ENCODE measurements at regions not wholly inside any gene's neighbourhood (a gene's known extent, or its start where the extent isn't known, plus 50 kb on each side); places are given as distances from the start of the nearest gene placed in this dataset.

DNA sequence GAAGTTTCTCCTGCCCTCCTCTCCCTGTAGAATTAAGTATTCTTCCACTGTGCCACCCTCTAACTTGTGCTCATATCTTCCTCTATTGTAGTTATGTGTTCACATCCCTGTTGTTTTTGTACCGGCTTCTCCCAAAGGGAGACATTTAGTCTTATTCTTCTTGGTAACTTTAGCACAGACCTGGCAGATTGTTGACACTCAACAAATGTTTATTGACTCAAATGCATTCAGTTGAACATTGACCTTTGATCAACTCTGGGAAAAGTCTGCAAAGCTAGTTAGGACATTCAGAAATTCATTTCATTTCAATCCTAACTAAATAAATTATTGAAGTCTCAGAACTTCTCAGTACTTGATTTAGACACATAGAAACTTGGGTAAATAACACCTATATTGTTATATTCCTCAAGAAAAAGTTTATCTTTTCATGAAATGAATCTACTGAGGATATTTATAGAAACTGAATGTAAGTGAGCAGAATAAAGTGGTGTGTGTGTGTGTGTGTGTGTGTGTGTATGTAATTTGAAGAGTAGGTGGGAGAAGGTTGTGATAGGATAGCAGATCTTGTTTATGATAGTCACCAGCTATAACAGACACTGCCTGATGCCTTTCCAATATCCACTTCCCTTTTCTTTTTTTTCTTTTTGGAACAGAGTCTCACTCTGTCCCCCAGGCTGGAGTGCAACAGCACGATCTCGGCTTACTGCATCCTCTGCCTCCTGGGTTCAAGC, 872.4 kb upstream of the CXADR start:
- no peak for DNase-seq
- no peaks in the 10 kb centered on the region for H3K9me3 Mint-ChIP-seq (ENCODE audit: low read depth, unreplicated experiment)
- CTCF ChIA-PET, result interaction anchor here (0.9 kb wide), 1 partner anchor 85 kb away, joined by 3 read pairs; no protein-coding TSS in a partner anchor
- no peaks in the 10 kb centered on the region for H3K27me3 Mint-ChIP-seq (ENCODE audit: unreplicated experiment)
- intact Hi-C loops (cut with micrococcal nuclease; ENCODE audit: unreplicated experiment), result no loop called here
- H3K4me1 Mint-ChIP-seq (ENCODE audit: low read depth, unreplicated experiment), result no peaks in the 10 kb centered on the region
- no peak overlapping the region for H3K4me3 Mint-ChIP-seq (ENCODE audit: low read depth, unreplicated experiment)
- H3K36me3 Mint-ChIP-seq (ENCODE audit: insufficient read depth, unreplicated experiment), result no peaks in the 10 kb centered on the region
- TF ChIP-seq, protein P1, sequence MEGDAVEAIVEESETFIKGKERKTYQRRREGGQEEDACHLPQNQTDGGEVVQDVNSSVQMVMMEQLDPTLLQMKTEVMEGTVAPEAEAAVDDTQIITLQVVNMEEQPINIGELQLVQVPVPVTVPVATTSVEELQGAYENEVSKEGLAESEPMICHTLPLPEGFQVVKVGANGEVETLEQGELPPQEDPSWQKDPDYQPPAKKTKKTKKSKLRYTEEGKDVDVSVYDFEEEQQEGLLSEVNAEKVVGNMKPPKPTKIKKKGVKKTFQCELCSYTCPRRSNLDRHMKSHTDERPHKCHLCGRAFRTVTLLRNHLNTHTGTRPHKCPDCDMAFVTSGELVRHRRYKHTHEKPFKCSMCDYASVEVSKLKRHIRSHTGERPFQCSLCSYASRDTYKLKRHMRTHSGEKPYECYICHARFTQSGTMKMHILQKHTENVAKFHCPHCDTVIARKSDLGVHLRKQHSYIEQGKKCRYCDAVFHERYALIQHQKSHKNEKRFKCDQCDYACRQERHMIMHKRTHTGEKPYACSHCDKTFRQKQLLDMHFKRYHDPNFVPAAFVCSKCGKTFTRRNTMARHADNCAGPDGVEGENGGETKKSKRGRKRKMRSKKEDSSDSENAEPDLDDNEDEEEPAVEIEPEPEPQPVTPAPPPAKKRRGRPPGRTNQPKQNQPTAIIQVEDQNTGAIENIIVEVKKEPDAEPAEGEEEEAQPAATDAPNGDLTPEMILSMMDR (IDR thresholded peaks at IDR 0.05; ENCODE audit: unreplicated experiment), result no peak
- no TSS peak for BruUV-seq (replicated peaks)
- H3K27ac Mint-ChIP-seq (ENCODE audit: unreplicated experiment), result no peak overlapping the region

GRCh38 chr21:16642353-16642752, 870.5 kb upstream of the CXADR start:
- BruUV-seq (replicated peaks), result no TSS peak
- intact Hi-C loops (cut with micrococcal nuclease; ENCODE audit: unreplicated experiment), result no loop called here
- TF ChIP-seq, protein P1 (IDR thresholded peaks at IDR 0.05; ENCODE audit: unreplicated experiment), result no peak
- H3K36me3 Mint-ChIP-seq (ENCODE audit: insufficient read depth, unreplicated experiment), result no peaks in the 10 kb centered on the region
- H3K9me3 Mint-ChIP-seq (ENCODE audit: low read depth, unreplicated experiment), result no peaks in the 10 kb centered on the region
- H3K27me3 Mint-ChIP-seq (ENCODE audit: unreplicated experiment), result no peaks in the 10 kb centered on the region
- no peak overlapping the region for H3K4me3 Mint-ChIP-seq (ENCODE audit: low read depth, unreplicated experiment)
- CTCF ChIA-PET, result no interaction called here
- H3K27ac Mint-ChIP-seq (ENCODE audit: unreplicated experiment), result no peak overlapping the region
- no peak for DNase-seq
- H3K4me1 Mint-ChIP-seq (ENCODE audit: low read depth, unreplicated experiment), result no peaks in the 10 kb centered on the region

GRCh38 chr21:16644685-16645084, 868.2 kb upstream of the CXADR start:
- no peaks in the 10 kb centered on the region for H3K9me3 Mint-ChIP-seq (ENCODE audit: low read depth, unreplicated experiment)
- no peaks in the 10 kb centered on the region for H3K27me3 Mint-ChIP-seq (ENCODE audit: unreplicated experiment)
- no peak overlapping the region for H3K27ac Mint-ChIP-seq (ENCODE audit: unreplicated experiment)
- no peaks in the 10 kb centered on the region for H3K36me3 Mint-ChIP-seq (ENCODE audit: insufficient read depth, unreplicated experiment)
- no TSS peak for BruUV-seq (replicated peaks)
- TF ChIP-seq, protein P1 (IDR thresholded peaks at IDR 0.05; ENCODE audit: unreplicated experiment), result no peak
- no peak overlapping the region for H3K4me3 Mint-ChIP-seq (ENCODE audit: low read depth, unreplicated experiment)
- DNase-seq, result no peak
- CTCF ChIA-PET, result interaction anchor here (0.5 kb wide), 1 partner anchor 673 kb away, joined by 11 read pairs; no protein-coding TSS in a partner anchor
- H3K4me1 Mint-ChIP-seq (ENCODE audit: low read depth, unreplicated experiment), result peaks cover 6% of the 10 kb centered on the region
- intact Hi-C loops (cut with micrococcal nuclease; ENCODE audit: unreplicated experiment), result no loop called here

GRCh38 chr21:16650714-16651366, 862.0 kb upstream of the CXADR start:
- intact Hi-C loops (cut with micrococcal nuclease; ENCODE audit: unreplicated experiment), result no loop called here
- TF ChIP-seq, protein P1 (IDR thresholded peaks at IDR 0.05; ENCODE audit: unreplicated experiment), result no peak
- Mint-ChIP-seq H3K27ac (ENCODE audit: unreplicated experiment) (no peak overlapping the region), H3K9me3 (ENCODE audit: low read depth, unreplicated experiment) (no peaks in the 10 kb centered on the region), H3K4me1 (ENCODE audit: low read depth, unreplicated experiment) (peaks cover 6% of the 10 kb centered on the region), H3K4me3 (ENCODE audit: low read depth, unreplicated experiment) (no peak overlapping the region), H3K27me3 (ENCODE audit: unreplicated experiment) (no peaks in the 10 kb centered on the region), H3K36me3 (ENCODE audit: insufficient read depth, unreplicated experiment) (no peaks in the 10 kb centered on the region)
- DNase-seq, result no peak
- CTCF ChIA-PET, result no interaction called here
- no TSS peak for BruUV-seq (replicated peaks)
